ENCODE measurements at regions not wholly inside any gene's neighbourhood (a gene's known extent, or its start where the extent isn't known, plus 50 kb on each side); places are given as distances from the start of the nearest gene placed in this dataset.
A peak's percentile ranks its signal among the peaks of the same experiment; 100 is the strongest.

DNA sequence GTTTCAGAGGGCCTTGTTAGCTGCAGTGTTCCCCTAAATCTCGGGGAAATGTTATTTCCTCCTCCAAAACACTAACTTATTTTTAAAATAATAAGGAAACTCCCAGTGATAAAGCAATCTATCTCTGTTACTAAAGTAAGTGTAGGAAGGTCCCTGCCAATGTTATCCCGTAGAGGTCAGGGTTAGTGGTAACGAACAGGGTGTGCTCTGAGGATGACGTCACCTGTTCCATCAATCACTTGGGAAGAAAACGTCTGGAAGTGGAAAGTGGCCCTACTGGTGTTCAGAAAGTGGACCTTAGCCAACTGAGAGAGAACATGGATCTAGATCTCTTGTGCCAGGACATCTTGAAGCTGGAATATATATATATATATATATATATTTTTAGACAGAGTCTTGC, 249.5 kb downstream of the BCOR start:
- CTCF ChIA-PET, result no interaction called here
- no peak for DNase-seq (ENCODE audit: low read depth)
- Histone ChIP-seq H3K36me3 (ENCODE audit: control insufficient read depth, insufficient read depth, low read length) (no peaks in the 10 kb centered on the region), H3K4me3 (ENCODE audit: low read depth, low read length) (no peak overlapping the region), H3K27me3 (ENCODE audit: control insufficient read depth, insufficient read depth, low read length) (no peaks in the 10 kb centered on the region)
- TF ChIP-seq, protein P1, sequence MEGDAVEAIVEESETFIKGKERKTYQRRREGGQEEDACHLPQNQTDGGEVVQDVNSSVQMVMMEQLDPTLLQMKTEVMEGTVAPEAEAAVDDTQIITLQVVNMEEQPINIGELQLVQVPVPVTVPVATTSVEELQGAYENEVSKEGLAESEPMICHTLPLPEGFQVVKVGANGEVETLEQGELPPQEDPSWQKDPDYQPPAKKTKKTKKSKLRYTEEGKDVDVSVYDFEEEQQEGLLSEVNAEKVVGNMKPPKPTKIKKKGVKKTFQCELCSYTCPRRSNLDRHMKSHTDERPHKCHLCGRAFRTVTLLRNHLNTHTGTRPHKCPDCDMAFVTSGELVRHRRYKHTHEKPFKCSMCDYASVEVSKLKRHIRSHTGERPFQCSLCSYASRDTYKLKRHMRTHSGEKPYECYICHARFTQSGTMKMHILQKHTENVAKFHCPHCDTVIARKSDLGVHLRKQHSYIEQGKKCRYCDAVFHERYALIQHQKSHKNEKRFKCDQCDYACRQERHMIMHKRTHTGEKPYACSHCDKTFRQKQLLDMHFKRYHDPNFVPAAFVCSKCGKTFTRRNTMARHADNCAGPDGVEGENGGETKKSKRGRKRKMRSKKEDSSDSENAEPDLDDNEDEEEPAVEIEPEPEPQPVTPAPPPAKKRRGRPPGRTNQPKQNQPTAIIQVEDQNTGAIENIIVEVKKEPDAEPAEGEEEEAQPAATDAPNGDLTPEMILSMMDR (IDR thresholded peaks at IDR 0.05; ENCODE audit: insufficient read depth, low read depth, low read length), result no peak
- POLR2A ChIA-PET, result no interaction called here

DNA sequence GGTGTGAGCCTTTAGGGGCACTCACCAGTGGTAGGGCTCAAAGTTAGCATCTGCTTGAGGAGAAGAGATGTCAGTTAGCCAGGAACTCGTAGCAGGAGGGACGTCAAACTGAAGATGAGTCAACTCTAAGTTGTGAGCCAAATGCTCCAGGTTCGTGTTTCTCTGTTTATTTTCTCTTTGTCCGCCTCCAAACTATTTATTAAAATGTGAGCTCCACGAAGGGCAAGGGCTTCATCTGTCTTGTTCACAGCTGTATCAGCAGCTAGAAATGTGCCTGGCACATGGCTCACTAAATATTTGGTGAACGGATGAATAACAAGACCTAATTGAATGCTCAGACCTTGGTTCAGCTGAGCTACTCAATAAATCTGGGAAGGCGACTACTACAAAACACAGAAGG, 248.9 kb downstream of the BCOR start:
- TF ChIP-seq, protein P1 (IDR thresholded peaks at IDR 0.05; ENCODE audit: insufficient read depth, low read depth, low read length), result no peak
- Histone ChIP-seq H3K27me3 (ENCODE audit: control insufficient read depth, insufficient read depth, low read length) (no peaks in the 10 kb centered on the region), H3K4me3 (ENCODE audit: low read depth, low read length) (no peak overlapping the region), H3K36me3 (ENCODE audit: control insufficient read depth, insufficient read depth, low read length) (no peaks in the 10 kb centered on the region)
- ChIA-PET CTCF (no interaction called here), POLR2A (interaction anchor here (0.7 kb wide), 2 partner anchors 13 to 328 kb away, joined by 3 to 4 read pairs; no protein-coding TSS in a partner anchor)
- DNase-seq (ENCODE audit: low read depth), result peak; percentile 65

DNA sequence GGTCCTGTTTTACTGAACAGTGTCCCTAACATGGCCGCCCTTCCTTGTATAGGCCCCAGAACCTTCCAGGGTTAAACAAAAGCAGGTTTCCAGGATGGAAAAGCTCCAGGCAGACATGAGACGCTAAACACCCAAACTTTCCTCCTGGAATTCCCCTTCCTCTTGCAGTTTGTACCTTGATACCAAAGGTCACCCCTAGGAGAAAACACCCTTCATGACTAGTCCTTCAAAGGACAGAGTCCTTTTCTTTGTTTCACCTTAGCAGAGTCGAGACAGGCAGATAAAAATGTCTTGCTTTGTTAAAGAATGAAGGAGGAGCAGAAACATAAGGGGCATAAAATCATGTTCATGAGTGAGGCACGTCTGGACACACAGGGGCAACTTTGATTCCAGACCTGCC, 247.5 kb downstream of the BCOR start:
- ChIA-PET CTCF (interaction anchor here (0.8 kb wide), 1 partner anchor 10 kb away, joined by 3 read pairs; no protein-coding TSS in a partner anchor), POLR2A (interaction anchor here (0.9 kb wide), 1 partner anchor 356 kb away, joined by 5 read pairs; no protein-coding TSS in a partner anchor)
- no peak for DNase-seq (ENCODE audit: low read depth)
- TF ChIP-seq, protein P1 (IDR thresholded peaks at IDR 0.05; ENCODE audit: insufficient read depth, low read depth, low read length), result no peak
- Histone ChIP-seq H3K36me3 (ENCODE audit: control insufficient read depth, insufficient read depth, low read length) (no peaks in the 10 kb centered on the region), H3K4me3 (ENCODE audit: low read depth, low read length) (no peak overlapping the region), H3K27me3 (ENCODE audit: control insufficient read depth, insufficient read depth, low read length) (no peaks in the 10 kb centered on the region)

DNA sequence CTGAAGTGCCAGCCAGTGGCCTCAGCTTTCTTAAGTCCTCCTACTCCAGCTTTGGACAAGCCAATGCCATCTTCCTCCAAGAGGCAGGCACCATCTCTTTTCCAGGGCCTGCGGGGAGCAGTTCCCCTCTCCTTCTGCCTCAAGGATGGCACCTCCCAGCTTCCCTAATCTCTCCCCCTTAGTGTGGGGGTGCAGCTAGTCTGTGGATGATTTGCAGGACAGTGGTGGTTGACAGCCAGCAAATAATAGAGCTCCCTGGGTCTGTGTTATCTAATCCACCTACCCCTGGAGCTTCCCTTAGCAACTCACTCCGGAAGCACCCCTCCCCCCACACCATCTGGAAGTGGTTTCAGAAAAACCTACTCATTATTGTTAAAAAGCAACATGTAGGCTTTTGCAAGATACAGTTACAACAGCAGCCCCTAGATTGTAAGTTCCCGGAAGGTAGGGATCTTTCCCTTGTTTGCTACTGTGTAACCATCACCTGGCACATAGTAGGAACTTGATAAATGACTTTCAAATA, 247.1 kb downstream of the BCOR start:
- Histone ChIP-seq H3K4me3 (ENCODE audit: low read depth, low read length) (no peak overlapping the region), H3K36me3 (ENCODE audit: control insufficient read depth, insufficient read depth, low read length) (no peaks in the 10 kb centered on the region), H3K27me3 (ENCODE audit: control insufficient read depth, insufficient read depth, low read length) (no peaks in the 10 kb centered on the region)
- DNase-seq (ENCODE audit: low read depth), result no peak
- CTCF ChIA-PET, result interaction anchor here (0.7 to 0.8 kb wide), 2 partner anchors 10 to 333 kb away, joined by 3 read pairs; no protein-coding TSS in a partner anchor
- TF ChIP-seq, protein P1 (IDR thresholded peaks at IDR 0.05; ENCODE audit: insufficient read depth, low read depth, low read length), result no peak
- POLR2A ChIA-PET, result interaction anchor here (0.9 kb wide), 1 partner anchor 355 kb away, joined by 5 read pairs; no protein-coding TSS in a partner anchor

DNA sequence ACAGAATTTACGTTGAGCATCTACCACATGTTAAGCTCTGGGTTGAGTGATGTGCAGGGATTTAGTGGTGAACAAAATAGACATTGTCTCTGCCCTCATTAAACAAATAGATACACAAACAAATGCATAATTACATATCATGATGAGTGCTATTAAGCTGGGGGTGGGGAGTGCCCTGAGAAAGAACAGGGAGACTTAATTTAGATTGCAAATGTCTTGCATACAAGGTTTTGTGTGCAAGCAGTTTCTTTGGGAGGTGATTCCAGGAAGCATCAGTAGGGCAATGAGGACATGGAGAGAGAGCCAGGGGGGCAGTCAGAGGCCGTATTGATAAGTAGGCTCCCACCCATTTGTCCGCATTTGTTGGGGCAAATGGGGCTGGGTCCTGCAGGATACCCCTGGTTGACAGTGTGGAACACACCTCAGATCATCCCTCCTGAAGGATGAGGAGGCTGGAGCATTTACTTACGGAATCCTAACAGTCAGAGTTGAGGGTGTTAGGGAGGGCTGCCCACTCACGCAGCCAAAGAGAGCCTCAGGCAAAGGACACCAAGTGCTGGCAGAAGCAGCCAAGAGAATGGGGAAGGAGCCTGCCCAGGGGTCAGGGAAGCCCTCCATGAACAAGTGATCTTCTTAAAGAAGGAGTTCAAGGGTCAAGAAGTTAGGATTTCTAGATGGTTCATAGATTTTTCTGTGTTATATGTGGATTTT, 245.9 kb downstream of the BCOR start:
- TF ChIP-seq, protein P1 (IDR thresholded peaks at IDR 0.05; ENCODE audit: insufficient read depth, low read depth, low read length), result no peak
- Histone ChIP-seq H3K27me3 (ENCODE audit: control insufficient read depth, insufficient read depth, low read length) (no peaks in the 10 kb centered on the region), H3K36me3 (ENCODE audit: control insufficient read depth, insufficient read depth, low read length) (no peaks in the 10 kb centered on the region), H3K4me3 (ENCODE audit: low read depth, low read length) (no peak overlapping the region)
- ChIA-PET CTCF (no interaction called here), POLR2A (no interaction called here)
- DNase-seq (ENCODE audit: low read depth), result no peak

All from BJ (cell line).